Psoas muscle (tissue), 7 donors: ENCODE measurements at regions not wholly inside any gene's neighbourhood (a gene's known extent, or its start where the extent isn't known, plus 50 kb on each side); places are given as distances from the start of the nearest gene placed in this dataset.

Source experiments
- ATAC-seq, 4 donors: fragments of 200-7000 bp; cut with Tn5 transposase; one replicate each; pipeline ENCODE4 v1.9.1; 2020; ENCODE audit warnings: moderate library complexity in 3 of 4, mild to moderate bottlenecking in 2 of 4
- DNase-seq, 2 donors: peaks; one replicate each; pipeline ENCODE4 v3.0.0-alpha.2; 2020
- H3K27ac ChIP-seq: fragments of 200-600 bp; one replicate; pipeline ENCODE4 v1.8.0; 2022
- H3K27me3 ChIP-seq, 3 donors: fragments of 200-600 bp in 1 of 3; one replicate each; pipeline versions ENCODE4 v1.6.1 to v1.8.0; 2013 to 2022; ENCODE audit warnings: low read length in 2 of 3, mild to moderate bottlenecking in 2 of 3, moderate library complexity in 1 of 3; ENCODE audit not compliant: insufficient read depth in 3 of 3
- H3K36me3 ChIP-seq, 2 donors: fragments of 200-600 bp in 1 of 2; one replicate each; pipeline versions ENCODE4 v1.6.1 to v1.8.0; 2013 to 2022; ENCODE audit warnings: low read depth in 1 of 2, mild to moderate bottlenecking in 1 of 2, moderate library complexity in 1 of 2; ENCODE audit not compliant: insufficient read depth in 1 of 2
- H3K4me1 ChIP-seq: fragments of 200-600 bp; one replicate; pipeline ENCODE4 v1.8.0; 2022
- H3K4me3 ChIP-seq: fragments of 200-600 bp; one replicate; pipeline ENCODE4 v1.8.0; 2022; ENCODE audit warnings: mild to moderate bottlenecking
- H3K9me3 ChIP-seq: fragments of 200-600 bp; one replicate; pipeline ENCODE4 v1.8.0; 2022
- CTCF ChIP-seq: fragments of 200-600 bp; IDR thresholded peaks from one replicate; pipeline ENCODE4 v1.8.0; 2022; ENCODE audit warnings: antibody characterized with exemption
- WGBS, 3 donors: extraction: QIAGEN DNeasy Blood & Tissue Kit; methylation state at CpG; one replicate each; pipeline versions ENCODE4 v1.1.6 to v1.1.7; 2013; 5-methylcytosine and 5-hydroxymethylcytosine counted together
- intact Hi-C, 2 donors: fragments of 100-400 bp; cut with DNase I; formaldehyde crosslinking; loops; one replicate each; pipeline versions ENCODE4 v1.11.0 to v1.14.2; 2022
- donor health status: healthy with polysubstance abuse.
- donor health status: DM: no; HTN: no; CAD: no; lungs with moderate emphysema.
- donor health status: Bipolar disorder and iron deficiency.
- donor health status: healthy.
- donor health status: DM: yes; HTN: yes; CAD: no.
- donor health status: DM: no; HTN: no; CAD: no.
- donor health status: DM: yes; HTN: yes; CAD: no.

GRCh38 chr2:198309673-198310280 lies 505.4 kb downstream of the PLCL1 start:
- peak; percentile 80 for TF ChIP-seq CTCF
- H3K27ac ChIP-seq = no peak overlapping the region
- H3K27me3 ChIP-seq = peaks cover 0 to 4% (median 0%) of the 10 kb centered on the region in 3 donors
- H3K4me3 ChIP-seq = no peak overlapping the region
- WGBS, 3 donors = 4 to 9% (median 4%) methylated on average over 8 of the region's 8 CpGs
- H3K4me1 ChIP-seq = no peaks in the 10 kb centered on the region
- intact Hi-C loops = loop anchor here (5.0 to 10.0 kb wide), 3 partner anchors 1175 to 1433 kb away; no protein-coding TSS in a partner anchor
- H3K36me3 ChIP-seq = no peaks in the 10 kb centered on the region
- DNase-seq (no peak), ATAC-seq (peak in 2 of 4 donors; percentile 46 to 73)
- no peaks in the 10 kb centered on the region for H3K9me3 ChIP-seq

- no peak for TF ChIP-seq CTCF
- DNase-seq (no peak), ATAC-seq (no peak)
- Histone ChIP-seq H3K36me3 (no peaks in the 10 kb centered on the region), H3K27ac (no peak overlapping the region), H3K4me1 (no peaks in the 10 kb centered on the region), H3K27me3 (peaks cover 0 to 4% (median 0%) of the 10 kb centered on the region in 3 donors), H3K4me3 (no peak overlapping the region), H3K9me3 (no peaks in the 10 kb centered on the region)
- intact Hi-C loops = no loop called here
- 92 to 100% (median 99%) methylated on average over 1 of the region's 1 CpG for WGBS, 3 donors
Measured at GRCh38 chr2:198309081-198309480, 504.7 kb downstream of the PLCL1 start.

- no peak for DNase-seq
- no peaks in the 10 kb centered on the region for H3K36me3 ChIP-seq
- H3K27me3 ChIP-seq = peaks cover 0 to 4% (median 0%) of the 10 kb centered on the region in 3 donors
- no peak overlapping the region for H3K27ac ChIP-seq
- H3K4me1 ChIP-seq = no peaks in the 10 kb centered on the region
- H3K9me3 ChIP-seq = no peaks in the 10 kb centered on the region
- intact Hi-C loops = no loop called here
- no peak for TF ChIP-seq CTCF
- ATAC-seq = no peak
- 80 to 87% (median 83%) methylated on average over 3 of the region's 3 CpGs for WGBS, 3 donors
- no peak overlapping the region for H3K4me3 ChIP-seq
Measured at GRCh38 chr2:198308368-198308767, 504.0 kb downstream of the PLCL1 start.

GRCh38 chr2:198307093-198307492 lies 502.7 kb downstream of the PLCL1 start:
- Histone ChIP-seq H3K27me3 (peaks cover 0 to 4% (median 0%) of the 10 kb centered on the region in 3 donors), H3K36me3 (no peaks in the 10 kb centered on the region), H3K4me3 (no peak overlapping the region), H3K4me1 (no peaks in the 10 kb centered on the region), H3K9me3 (no peaks in the 10 kb centered on the region), H3K27ac (no peak overlapping the region)
- no peak for TF ChIP-seq CTCF
- DNase-seq (no peak), ATAC-seq (no peak)
- intact Hi-C loops = no loop called here
- WGBS, 3 donors = 78 to 95% (median 82%) methylated on average over 3 of the region's 3 CpGs

- Histone ChIP-seq H3K36me3 (no peaks in the 10 kb centered on the region), H3K27me3 (peaks cover 0 to 4% (median 2%) of the 10 kb centered on the region in 3 donors), H3K27ac (no peak overlapping the region), H3K9me3 (no peaks in the 10 kb centered on the region), H3K4me1 (no peaks in the 10 kb centered on the region), H3K4me3 (no peak overlapping the region)
- 73 to 76% (median 74%) methylated on average over 4 of the region's 4 CpGs for WGBS, 3 donors
- DNase-seq = no peak
- intact Hi-C loops = no loop called here
- TF ChIP-seq CTCF = no peak
- no peak for ATAC-seq
Measured at GRCh38 chr2:198304859-198305258, 500.5 kb downstream of the PLCL1 start.
